SH-SY5Y (cell line): ENCODE measurements at regions not wholly inside any gene's neighbourhood (a gene's known extent, or its start where the extent isn't known, plus 50 kb on each side); places are given as distances from the start of the nearest gene placed in this dataset.

ENCODE experiments used
- GATA2 ChIP-seq: IDR thresholded peaks from 2 replicates; pipeline ENCODE4 v1.6.1; 2011; ENCODE audit warnings: mild to moderate bottlenecking, low read depth, low read length
- GATA3 ChIP-seq: IDR thresholded peaks from 2 replicates; pipeline ENCODE4 v1.6.1; 2011; ENCODE audit warnings: low read depth, mild to moderate bottlenecking, low read length, moderate library complexity

- no peak for TF ChIP-seq GATA3
- TF ChIP-seq GATA2, result no peak
Measured at GRCh38 chr5:6181147-6181729, 197.1 kb downstream of the MED10 start.
